GM04503 (cell line): ENCODE measurements at regions not wholly inside any gene's neighbourhood (a gene's known extent, or its start where the extent isn't known, plus 50 kb on each side); places are given as distances from the start of the nearest gene placed in this dataset.
A peak's percentile ranks its signal among the peaks of the same experiment; 100 is the strongest.
"Not testable (repeated sequence)": the region's sequence is repeated elsewhere in the genome, so short reads cannot be mapped to it uniquely, and the experiment has no call there.

Experiments used
- DNase-seq: peaks from one replicate; pipeline ENCODE4 v3.0.0-alpha.2; 2012; ENCODE audit warnings: low read depth

DNA sequence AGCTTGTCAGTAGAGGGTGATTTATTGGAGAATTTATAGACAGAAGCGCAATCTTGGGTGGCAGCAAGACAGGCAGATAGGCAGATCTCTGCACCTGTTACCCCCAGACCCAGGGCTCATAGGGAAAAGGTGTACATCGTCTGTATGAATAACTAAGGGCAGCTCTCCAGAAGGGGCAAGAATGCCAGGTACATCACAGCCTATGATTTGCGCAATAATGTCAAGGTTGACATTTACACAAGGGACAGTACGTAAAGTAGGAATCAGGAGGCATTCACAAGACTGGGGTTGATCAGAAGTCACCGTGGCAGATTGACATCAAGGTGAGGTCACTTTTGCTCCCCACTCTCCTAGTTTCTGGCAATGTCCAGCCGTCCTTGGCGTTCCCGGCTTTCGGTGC lies 524.1 kb downstream of the TRIML1 start:
- DNase-seq, result no peak

DNA sequence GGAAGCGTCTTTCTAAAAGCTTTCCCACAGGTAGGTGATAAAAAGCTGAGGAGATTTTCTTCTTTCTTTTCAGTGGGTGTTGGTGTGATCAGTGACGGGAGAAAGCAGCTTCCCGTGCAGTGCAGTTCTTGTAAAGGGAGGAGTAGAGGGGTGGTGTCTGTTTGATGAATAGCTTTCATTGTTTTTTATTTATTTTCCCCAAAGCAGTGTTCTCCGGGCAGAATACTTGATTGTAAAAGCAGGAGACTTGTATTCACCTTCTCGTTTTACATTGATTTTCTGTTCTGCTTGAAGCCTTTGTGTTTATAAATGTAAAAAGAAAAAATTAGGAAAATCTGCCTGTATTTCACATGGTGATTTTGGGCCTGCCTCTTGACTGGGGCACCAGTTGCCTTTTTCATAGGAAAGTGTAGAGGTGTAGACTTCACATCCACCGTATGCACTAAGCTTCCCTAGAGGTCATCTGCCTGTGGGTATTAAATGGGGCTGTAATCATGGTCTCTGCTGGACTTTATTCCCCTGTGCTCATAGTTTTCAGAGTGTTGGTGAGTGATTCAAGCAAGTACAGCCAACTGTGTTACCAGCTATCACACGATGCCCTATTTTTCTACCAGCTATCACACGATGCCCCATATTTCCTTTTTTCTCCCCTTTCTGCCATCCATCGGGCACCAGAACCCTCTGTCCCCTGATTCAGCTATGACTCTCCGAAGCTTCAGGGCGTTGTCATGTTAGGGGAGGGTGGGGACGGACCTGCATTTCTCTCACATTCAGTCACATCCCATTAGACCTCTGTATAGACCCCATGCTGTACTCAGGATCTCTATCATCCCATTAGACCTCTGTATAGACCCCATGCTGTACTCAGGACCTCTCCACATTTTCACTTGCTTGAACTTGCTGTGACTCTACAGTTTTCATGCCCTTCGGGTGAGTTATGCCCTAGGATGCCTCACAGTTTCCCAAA lies 526.5 kb downstream of the TRIML1 start:
- no peak for DNase-seq

DNA sequence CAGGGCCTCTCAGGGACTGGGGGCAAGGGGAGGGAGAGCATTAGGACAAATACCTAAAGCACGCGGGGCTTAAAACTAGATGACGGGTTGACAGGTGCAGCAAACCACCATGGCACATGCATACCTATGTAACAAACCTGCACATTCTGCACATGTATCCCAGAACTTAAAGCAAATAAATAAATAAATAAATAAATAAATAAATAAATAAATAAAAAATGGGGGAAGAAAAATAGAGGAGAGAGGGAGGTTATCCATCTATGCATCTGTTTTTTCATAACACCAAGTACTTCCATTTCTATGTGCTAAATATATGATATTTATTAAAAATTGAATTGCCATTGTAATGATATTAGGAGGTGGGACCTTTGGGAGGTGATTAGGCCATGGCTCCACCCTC lies 539.5 kb downstream of the TRIML1 start:
- DNase-seq, result not testable (repeated sequence)

DNA sequence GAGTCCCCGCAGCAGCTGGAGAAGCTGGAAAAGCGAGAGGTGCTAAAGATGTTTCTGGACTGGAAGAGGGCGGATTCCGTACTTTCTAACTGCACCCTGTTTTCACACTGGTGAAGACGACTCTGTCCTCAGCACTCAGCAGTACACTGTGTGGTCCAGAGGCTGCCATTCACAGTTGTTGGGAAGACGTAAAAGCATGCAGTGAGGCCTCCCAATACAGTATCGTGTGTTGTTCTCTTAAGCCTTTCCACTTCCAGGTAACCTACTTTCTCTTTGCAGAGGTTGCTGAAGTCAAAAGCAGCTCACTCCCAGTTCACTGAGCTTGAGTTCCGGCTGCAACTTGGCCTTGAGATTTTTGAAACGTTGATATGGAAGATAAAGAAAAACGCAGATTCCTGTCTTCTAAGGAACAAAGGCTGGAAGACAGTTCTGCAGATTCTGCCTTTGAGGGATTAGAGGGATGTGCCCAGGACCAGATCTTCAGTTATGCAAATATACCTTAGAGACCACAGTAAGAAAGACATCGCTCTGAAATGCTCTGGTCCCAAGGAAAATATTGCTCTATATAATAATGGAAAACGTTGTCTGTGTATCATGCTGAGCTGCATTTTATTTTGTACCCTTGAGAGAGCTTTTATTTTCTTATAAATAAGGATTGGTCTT lies 540.9 kb downstream of the TRIML1 start:
- no peak for DNase-seq

DNA sequence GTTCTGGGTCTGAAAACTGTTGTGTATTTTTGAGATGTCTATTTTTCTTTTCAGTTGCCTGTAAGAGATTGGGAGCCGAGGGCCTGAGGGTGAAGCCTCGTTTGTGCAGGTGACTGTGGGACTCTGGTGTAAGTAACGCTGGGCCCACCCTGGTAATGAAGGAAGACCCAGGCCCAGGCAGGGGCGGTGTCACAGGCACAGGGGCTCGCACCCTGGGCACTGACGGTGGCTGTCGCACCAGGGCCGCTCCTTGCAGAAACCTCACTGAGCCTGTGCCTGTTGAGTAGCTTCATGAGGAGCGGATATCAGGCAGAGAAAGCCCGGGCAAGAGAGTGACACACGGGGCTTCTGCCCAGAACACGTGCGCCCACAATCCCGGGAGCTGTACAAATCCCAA lies 541.4 kb downstream of the TRIML1 start:
- no peak for DNase-seq

DNA sequence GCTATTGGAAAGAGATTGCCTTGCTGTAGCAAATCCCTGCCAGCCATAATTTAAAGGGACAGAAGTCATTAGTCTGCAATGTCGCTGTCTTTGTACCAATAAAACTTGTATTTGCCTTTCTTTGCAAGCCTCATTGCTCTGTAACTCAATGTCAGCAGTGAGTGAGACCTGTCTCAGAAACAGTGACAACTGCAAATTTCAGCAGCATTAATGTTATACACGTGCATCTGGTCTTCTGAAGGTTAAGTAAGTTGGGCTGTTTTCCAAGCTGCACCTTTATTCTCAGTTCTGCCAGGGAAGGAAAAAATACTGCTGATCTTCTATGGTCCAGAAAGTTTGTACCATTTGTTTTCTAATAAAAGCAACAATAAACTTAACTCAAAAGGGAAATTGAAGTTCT lies 543.1 kb downstream of the TRIML1 start:
- DNase-seq, result no peak

DNA sequence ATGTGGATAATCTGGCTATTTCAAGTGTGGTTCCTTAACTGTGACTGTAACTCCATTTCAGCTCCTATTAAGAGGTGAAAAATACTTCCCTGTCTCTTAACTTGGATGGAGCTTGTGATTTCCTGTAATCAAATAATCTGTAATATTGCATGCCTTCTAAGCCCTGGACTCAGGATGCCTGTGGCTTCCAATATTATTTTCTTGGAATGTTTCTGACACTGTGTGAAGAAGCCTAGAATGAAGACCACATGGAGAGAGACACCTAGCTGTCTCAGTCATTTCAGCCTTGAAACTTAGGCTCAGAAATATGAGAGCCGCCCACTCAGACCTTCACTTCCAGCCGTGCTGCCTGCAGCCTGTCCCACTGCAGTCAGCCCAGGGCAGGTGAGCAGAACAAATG lies 544.3 kb downstream of the TRIML1 start:
- DNase-seq, result no peak

DNA sequence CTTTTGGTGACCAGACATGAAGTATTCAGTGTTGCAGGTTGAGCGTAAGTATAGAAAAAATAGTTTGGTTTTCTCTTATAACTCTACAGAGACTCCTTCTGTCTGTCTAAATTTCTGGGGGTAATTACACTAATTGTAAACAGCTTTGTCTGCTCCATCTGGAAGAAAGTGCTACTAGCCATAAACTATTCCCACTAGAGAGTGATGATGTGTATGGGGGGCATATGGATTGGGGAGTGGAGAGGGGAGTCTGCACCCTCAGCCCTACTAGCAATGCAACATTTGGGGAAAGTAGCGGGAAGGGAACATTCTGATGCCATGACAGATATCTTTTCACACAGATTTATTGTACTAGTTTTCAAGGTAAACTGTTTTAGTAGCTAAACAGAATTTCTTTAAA lies 549.7 kb downstream of the TRIML1 start:
- no peak for DNase-seq

DNA sequence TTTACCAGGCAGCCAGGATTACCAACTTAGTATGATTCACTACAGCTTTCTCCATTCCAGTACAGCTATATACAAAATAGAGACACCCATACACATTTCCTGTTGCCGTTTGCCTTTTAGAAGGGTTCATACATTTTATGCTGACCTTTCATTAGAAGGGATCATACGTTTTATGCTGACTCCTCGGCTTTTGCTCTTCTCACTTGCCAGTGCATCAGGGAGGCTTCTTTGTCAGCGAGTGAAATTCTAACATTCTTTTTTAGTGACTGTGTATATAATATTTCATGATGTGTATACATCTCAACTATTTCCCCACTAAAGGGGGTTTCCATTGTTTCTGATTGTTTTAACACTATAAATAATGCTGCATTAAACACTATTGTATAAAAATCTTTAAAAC lies 552.6 kb downstream of the TRIML1 start:
- no peak for DNase-seq

DNA sequence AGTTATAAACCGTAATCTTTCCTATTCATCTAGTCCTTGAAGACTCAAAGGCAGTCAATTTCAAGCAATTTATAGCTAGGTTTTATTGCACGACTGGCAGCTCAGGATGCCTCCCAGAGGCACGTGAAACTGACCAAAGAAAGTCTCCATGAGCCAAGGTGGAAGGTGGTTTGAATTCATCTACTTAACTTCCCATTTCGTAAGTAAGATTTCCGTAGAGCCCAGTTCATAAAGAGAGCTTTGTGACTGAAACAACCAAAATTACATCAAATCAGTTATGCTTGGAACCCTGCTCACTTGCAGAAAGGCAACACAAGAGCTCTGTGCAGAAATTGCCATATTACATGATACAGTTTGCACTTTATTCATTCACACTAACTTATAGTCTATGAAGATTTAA lies 556.0 kb downstream of the TRIML1 start:
- no peak for DNase-seq

DNA sequence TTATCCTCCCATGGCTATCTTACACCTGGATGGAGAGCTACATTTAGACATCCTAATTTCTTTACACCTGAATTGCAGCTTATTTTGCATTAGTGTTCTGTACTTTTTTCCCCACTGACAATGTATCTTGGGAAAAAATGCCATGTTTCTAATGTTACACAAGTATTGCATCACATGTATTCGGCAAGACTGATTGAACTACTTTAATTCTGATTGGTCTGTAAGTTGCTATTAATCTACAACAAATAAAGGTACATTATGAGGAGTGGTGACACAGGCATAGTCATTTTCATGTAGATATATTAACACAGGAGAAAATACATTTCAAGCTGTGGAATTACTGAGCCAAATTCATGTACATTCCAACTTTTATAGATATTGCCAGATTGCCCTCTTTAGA lies 558.0 kb downstream of the TRIML1 start:
- DNase-seq, result no peak

DNA sequence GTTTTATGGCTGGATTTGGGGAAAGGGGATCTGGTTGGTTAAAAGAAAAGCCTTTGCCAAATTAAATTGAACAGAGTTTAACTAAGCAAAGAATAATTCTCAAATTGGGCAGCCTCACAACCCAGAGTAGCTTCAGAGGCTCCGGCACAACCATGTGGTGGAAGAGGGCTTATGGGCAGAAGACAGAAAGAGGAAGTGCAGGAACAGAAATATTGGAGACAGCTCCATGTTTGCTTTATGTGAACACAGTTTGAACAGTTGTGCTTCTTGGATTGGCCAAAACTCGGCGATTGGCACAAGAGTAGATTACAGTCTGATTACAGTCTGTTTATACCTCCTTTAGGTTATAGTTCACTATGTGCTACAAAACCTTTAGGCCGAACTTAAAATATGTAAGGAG lies 562.7 kb downstream of the TRIML1 start:
- no peak for DNase-seq

DNA sequence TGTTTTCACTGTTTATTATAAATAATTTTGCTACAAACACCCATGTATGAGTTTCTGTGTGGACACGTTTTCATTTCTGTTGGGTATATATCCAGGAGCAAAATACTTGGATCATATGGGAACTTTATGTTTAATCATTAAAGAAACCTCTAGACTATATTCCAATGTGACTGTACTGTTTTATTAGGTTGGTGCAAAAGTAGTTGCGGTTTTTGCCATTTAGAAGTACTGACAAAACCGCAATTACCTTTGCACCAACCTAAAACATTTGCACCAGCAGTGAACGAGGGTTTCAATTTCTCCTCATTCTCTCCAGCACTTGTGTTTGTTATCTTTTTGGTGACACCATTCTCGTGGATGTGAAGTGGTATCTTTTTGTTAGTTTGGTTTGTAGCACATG lies 565.0 kb downstream of the TRIML1 start:
- DNase-seq, result no peak

DNA sequence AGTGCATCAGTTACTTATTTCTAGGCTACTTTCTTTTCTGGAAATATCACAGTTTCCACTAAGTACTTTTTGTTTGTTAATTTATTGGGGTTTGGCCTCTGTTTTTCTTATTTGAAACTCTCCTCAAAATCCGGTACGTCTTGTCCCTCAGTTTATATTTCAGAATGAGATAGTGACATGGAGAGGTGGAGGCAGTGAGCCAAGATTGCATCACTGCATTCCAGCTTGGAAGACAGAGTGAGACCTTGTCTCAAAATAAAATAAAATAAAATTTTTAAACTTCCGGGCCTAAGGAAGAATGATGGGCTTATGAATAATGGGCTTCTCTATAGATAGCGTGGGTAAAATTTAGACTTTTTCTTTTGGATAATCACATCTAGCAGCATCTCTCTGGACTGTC lies 567.8 kb downstream of the TRIML1 start:
- no peak for DNase-seq

DNA sequence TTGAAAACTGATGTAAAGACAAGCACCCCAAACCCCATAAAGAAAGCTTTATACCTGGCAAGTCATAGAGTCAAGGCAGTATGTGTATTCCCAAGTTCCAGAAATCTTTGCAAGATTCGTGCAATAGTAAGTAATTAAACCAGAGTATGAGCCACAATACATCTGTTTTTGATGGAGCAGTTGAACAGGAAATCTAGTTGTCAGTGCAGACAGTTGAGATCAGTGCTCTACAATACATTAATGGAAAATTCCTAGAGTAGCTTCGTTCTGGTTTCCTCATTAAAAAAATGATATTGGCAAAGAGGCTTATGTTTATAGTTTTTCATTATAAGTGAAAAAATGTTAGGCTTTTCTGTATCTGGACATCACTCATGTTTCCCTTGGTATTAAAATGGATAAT lies 575.3 kb downstream of the TRIML1 start:
- peak; percentile 21 for DNase-seq

DNA sequence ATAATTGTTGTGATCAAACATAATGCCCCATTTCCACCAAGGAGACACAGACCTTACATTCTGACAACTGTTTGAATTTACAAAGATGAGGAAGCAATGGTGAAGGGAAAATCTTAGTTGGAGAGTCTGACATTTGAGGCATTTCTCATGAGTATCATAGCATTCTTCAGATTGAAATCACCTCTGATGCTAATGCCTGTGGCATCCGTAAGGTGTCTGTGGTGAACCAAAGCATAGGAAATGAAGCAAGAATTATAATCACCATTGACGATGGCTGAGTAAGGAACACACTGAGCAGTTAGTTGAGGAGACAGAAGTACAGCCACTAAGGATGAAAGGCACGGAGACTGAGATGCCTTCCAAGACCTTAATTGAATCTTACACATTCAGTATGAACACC lies 575.7 kb downstream of the TRIML1 start:
- DNase-seq, result peak; percentile 70

DNA sequence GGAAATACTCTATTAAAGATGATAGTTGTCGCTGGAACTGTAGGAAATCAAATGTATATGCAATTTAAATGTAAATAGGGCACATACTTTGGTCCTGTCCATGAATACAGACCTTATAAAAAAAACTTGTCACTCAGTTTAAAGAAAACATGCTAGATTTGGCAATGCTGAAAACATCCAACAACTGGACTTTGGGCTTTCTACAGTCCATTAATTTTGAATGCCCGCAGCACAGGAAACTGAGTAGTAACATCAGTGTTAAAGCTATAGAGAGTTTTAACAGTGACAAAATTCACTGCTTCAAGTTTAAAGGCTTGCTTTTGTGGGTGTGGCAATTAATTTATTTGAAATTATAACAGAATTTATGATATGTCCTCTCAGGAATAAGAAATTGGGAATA lies 578.4 kb downstream of the TRIML1 start:
- DNase-seq, result no peak

DNA sequence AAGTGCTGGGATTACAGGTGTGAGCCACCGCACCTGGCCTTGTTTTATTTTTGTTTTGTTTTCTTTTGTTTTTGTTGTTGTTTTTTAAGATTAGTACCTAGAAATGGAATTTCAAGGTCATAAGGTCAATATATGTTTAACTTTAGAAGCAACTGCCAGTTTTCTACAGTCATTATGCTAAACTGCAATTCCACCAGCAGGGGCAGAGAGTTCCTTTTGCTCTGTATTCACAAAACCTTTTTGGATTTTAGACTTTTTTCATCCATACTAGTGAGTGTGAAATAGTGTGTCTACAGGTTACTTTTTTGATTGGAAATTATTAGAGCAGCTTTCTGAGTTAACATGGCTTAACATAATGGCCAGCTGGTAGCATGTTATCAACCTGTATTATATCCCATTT lies 580.6 kb downstream of the TRIML1 start:
- no peak for DNase-seq

DNA sequence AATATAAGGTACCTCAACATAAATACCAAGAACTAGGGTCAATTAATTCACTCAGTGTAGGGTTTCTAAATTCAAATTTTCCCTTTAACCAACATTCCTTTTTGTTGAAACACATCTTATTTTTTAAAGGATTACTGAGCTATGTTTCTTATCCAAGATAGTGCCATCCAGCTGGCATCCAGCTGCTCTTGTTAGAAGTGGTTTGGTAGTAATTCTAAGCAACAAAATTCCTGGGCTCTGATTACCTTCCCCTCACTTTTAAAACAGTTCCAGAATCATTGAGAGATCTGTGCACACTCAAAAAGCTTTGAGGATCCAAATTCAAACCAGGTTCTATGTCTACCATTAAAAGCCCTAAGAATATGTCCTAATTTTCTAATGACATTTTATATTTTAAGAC lies 583.7 kb downstream of the TRIML1 start:
- DNase-seq, result no peak

DNA sequence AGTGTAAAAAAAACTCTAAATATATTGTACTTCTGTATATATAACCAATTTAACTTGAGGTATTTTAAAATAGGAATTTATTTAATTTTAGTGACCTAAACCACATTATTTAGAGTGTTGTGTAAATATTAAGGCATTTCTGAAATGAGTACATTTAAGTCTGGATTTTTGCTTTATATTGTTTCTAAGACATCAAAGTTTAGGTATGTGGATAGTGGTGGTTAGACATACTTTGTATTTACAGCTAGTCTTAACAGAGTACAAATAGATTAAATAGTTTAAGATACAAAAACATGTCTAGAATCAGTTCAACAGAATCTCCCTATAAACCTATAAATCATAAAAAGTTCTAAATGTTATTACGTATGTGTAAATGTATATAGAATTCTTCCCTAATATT lies 588.5 kb downstream of the TRIML1 start:
- DNase-seq, result no peak

DNA sequence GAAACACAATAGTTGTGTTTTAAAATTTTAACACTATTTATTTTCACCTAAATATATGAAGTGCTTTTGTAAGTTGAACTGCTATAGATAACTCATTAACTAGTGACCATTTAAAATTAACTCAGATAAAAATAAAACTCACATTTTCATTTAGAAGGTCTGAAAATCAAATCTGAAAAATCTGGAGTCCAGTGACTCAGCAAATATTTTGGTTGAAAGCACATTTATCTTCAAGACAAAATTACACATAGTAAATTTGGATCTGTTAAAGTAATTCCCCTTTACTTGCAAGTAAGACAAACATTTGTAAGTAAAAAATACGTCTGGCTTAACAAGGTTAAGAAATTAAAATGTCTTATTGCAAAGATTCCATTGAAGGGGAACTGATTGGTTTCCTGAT lies 589.1 kb downstream of the TRIML1 start:
- DNase-seq, result no peak

DNA sequence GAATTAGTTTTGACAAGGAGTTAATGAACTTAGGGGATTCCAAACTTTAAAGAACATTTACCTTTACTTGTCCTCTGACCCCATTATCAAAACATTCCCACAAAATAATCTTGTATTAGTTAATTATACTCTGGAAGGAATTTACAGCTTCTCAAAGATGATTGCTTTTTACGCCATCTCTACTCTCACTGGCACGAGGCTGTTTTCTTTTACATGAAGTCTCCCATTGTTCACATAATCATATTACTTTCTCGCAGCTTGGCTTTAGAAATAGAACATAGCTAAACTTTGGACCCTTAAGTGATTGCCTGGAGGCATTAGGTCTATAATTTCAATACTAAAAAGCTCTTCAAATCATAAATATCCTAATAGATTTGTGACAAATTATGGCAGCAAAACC lies 592.9 kb downstream of the TRIML1 start:
- no peak for DNase-seq

DNA sequence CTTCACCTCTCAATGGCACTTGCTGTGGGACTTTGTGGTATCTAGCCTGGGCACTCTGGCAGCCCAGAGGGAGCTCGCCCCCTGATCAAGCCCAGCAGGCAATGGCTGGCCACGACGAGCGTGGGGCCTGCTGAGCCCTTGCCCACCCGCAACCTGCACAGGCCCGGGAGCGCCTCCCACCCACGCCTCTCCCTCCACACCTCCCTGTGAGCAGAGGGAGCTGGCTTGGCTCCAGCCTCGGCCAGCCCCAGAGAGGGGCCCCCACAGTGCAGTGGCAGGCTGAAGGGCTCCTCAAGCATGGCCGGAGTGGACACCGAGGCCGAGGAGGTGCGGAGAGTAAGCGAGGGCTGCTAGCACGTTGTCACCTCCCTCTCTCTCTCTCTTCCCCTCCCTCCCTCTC lies 595.8 kb downstream of the TRIML1 start:
- no peak for DNase-seq
